HepG2 (cell line): ENCODE measurements at regions not wholly inside any gene's neighbourhood (a gene's known extent, or its start where the extent isn't known, plus 50 kb on each side); places are given as distances from the start of the nearest gene placed in this dataset.
"Not testable (repeated sequence)": the region's sequence is repeated elsewhere in the genome, so short reads cannot be mapped to it uniquely, and the experiment has no call there.

ENCODE experiments used
- ATAC-seq: fragments of 200-7000 bp; cut with Tn5 transposase; 3 replicates; pipeline ENCODE4 v1.9.1; 2020; ENCODE audit warnings: mild to moderate bottlenecking, moderate library complexity
- BruUV-seq: library from RNA; stranded (reverse); fragments of 400-500 nt; replicated peaks from 2 replicates; lab custom pipeline; 2021; lab: Mats Ljungman, UMichigan
- CTCF ChIA-PET: fragments of 300-600 bp; formaldehyde crosslinking; extraction: SDS; loops from one replicate; lab custom pipeline; 2021; ENCODE audit warnings: low total read pairs, inconsistent platforms, low intra/inter-chr PET ratio; lab: Yijun Ruan, JAX
- POLR2A ChIA-PET: fragments of 350-600 bp; sonication (Branson Sonifier 250); formaldehyde crosslinking; loops from one replicate; lab custom pipeline; 2020; ENCODE audit warnings: antibody characterized with exemption, inconsistent platforms; lab: Yijun Ruan, JAX
- DNase-seq: peaks from one replicate; pipeline ENCODE4 v3.0.0-alpha.2; 2015; ENCODE audit warnings: low spot score
- FAIRE-seq: peaks from 3 replicates; lab custom pipeline; 2011; peaks lifted over from hg19 to GRCh38; lab: Jason Lieb, UNC
- H2AFZ ChIP-seq: one replicate; pipeline ENCODE4 v1.6.1; 2011; ENCODE audit warnings: low read length, inconsistent platforms
- H3K27ac ChIP-seq: fragments of 300-600 bp; 3 replicates; pipeline ENCODE4 v1.8.0; 2011; ENCODE audit warnings: mixed run types, mild to moderate bottlenecking, mixed read lengths, low read length, inconsistent platforms; ENCODE audit not compliant: insufficient read depth; ENCODE audit errors: extremely low read length
- H3K27me3 ChIP-seq, 2 experiments: fragments of 200-600 bp in 1 of 2; 2 replicates in 1 of 2; 3 replicates in 1 of 2; pipeline versions ENCODE4 v1.6.0 to v1.8.0; 2011; ENCODE audit warnings: low read length in 2 of 2, mild to moderate bottlenecking in 2 of 2, moderate library complexity in 2 of 2, inconsistent platforms in 1 of 2; ENCODE audit not compliant: insufficient read depth in 2 of 2, control insufficient read depth in 1 of 2
- H3K36me3 ChIP-seq, 2 experiments: fragments of 200-600 bp in 1 of 2; replicated peaks in 1 of 2; 2 replicates in 1 of 2; 3 replicates in 1 of 2; pipeline versions ENCODE4 v1.5.1 to v1.8.0; 2011; ENCODE audit warnings: low read length in 2 of 2, inconsistent platforms in 1 of 2; ENCODE audit not compliant: insufficient read depth in 2 of 2, control insufficient read depth in 1 of 2
- H3K4me1 ChIP-seq: 2 replicates; pipeline ENCODE4 v1.5.1; 2012; ENCODE audit warnings: low read length, inconsistent platforms; ENCODE audit not compliant: insufficient read depth
- H3K4me2 ChIP-seq: 2 replicates; pipeline ENCODE4 v1.6.0; 2011; ENCODE audit warnings: low read depth, low read length, inconsistent platforms
- H3K4me3 ChIP-seq, 3 experiments: fragments of 200-600 bp in 1 of 3; sonication (generic), shearing (Covaris generic) in 1 of 3; replicated peaks in 1 of 3; 2 replicates each; pipeline ENCODE4 v1.5.1; 2011 to 2016; ENCODE audit warnings: low read length in 3 of 3, inconsistent platforms in 2 of 3, low read depth in 2 of 3, mild to moderate bottlenecking in 2 of 3, control low read depth in 1 of 3, mixed read lengths in 1 of 3; ENCODE audit not compliant: insufficient read depth in 1 of 3
- H3K79me2 ChIP-seq: one replicate; pipeline ENCODE4 v1.6.1; 2011; ENCODE audit warnings: low read length, inconsistent platforms; ENCODE audit not compliant: insufficient read depth
- H3K9ac ChIP-seq: 2 replicates; pipeline ENCODE4 v1.6.0; 2011; ENCODE audit warnings: mild to moderate bottlenecking, low read depth, low read length, inconsistent platforms; ENCODE audit not compliant: insufficient read depth
- H3K9me3 ChIP-seq: 2 replicates; pipeline ENCODE4 v1.5.1; 2012; ENCODE audit warnings: mild to moderate bottlenecking, low read length
- H4K20me1 ChIP-seq: 2 replicates; pipeline ENCODE4 v1.6.0; 2011; ENCODE audit warnings: inconsistent platforms, mild to moderate bottlenecking, low read length, moderate library complexity; ENCODE audit not compliant: insufficient read depth
- ARHGAP35 ChIP-seq: sonication (generic); formaldehyde crosslinking; IDR thresholded peaks from 2 replicates; pipeline ENCODE4 v1.9.0; 2022; ENCODE audit warnings: mild to moderate bottlenecking, inconsistent platforms, moderate library complexity, missing genetic modification reagents, borderline replicate concordance
- HMGXB3 ChIP-seq: sonication (generic); formaldehyde crosslinking; IDR thresholded peaks from 2 replicates; pipeline ENCODE4 v1.4.0; 2020; ENCODE audit warnings: missing genetic modification reagents, borderline replicate concordance
- MBNL3 ChIP-seq: fragments of 250-450 bp; sonication (Bioruptor Pico); conservative IDR thresholded peaks from 2 replicates; pipeline ENCODE4 v1.8.0; 2022; ENCODE audit warnings: mild to moderate bottlenecking, inconsistent platforms
- MZF1 ChIP-seq: sonication (generic); formaldehyde crosslinking; IDR thresholded peaks from 2 replicates; pipeline ENCODE4 v1.8.1; 2023; ENCODE audit warnings: mild to moderate bottlenecking, missing genetic modification reagents, borderline replicate concordance
- PCBP1 ChIP-seq: fragments of 200-400 bp; formaldehyde crosslinking; IDR thresholded peaks from 2 replicates; pipeline ENCODE4 v1.6.1; 2017; ENCODE audit warnings: mild to moderate bottlenecking, low read depth, low read length, borderline replicate concordance
- RELA ChIP-seq: sonication (generic); formaldehyde crosslinking; IDR thresholded peaks from 2 replicates; pipeline ENCODE4 v1.4.0; 2020; ENCODE audit warnings: missing genetic modification reagents
- STAT6 ChIP-seq: sonication (generic); formaldehyde crosslinking; IDR thresholded peaks from 2 replicates; pipeline ENCODE4 v1.4.0; 2020; ENCODE audit warnings: missing genetic modification reagents, mild to moderate bottlenecking, borderline replicate concordance
- WIZ ChIP-seq: sonication (generic); formaldehyde crosslinking; IDR thresholded peaks from 2 replicates; pipeline ENCODE4 v1.5.1; 2020; ENCODE audit warnings: mild to moderate bottlenecking, missing genetic modification reagents
- ZBTB1 ChIP-seq: sonication (generic); formaldehyde crosslinking; IDR thresholded peaks from 2 replicates; pipeline ENCODE4 v1.4.0; 2020; ENCODE audit warnings: missing genetic modification reagents, borderline replicate concordance
- ZNF83 ChIP-seq: sonication (generic); formaldehyde crosslinking; IDR thresholded peaks from 2 replicates; pipeline ENCODE4 v1.4.0; 2020; ENCODE audit warnings: missing genetic modification reagents, mild to moderate bottlenecking, borderline replicate concordance
- WGBS: methylation state at CpG from one replicate; pipeline ENCODE4 v1.1.6; 2017; ENCODE audit warnings: low lambda C conversion rate; 5-methylcytosine and 5-hydroxymethylcytosine counted together
- in situ Hi-C: cut with HindIII; loops from 2 replicates; pipeline ENCODE4 v1.10.0; 2017; ENCODE audit warnings: low pct_unique_long_range_greater_than_20kb; ENCODE audit not compliant: extremely low pct_ligation_motif_present
- intact Hi-C: fragments of 100-400 bp; cut with micrococcal nuclease; formaldehyde crosslinking; loops from one replicate; pipeline ENCODE4 v1.10.0; 2022; ENCODE audit not compliant: unreplicated experiment

GRCh38 chr4:26241179-26241578 lies 79.6 kb upstream of the RBPJ start (continued):
- TF ChIP-seq PCBP1, result no peak
- TF ChIP-seq, all 625 proteins: peak for 0

GRCh38 chr4:26242451-26242850 lies 78.4 kb upstream of the RBPJ start:
- H3K4me1 ChIP-seq, result peaks cover 28% of the 10 kb centered on the region
- H2AFZ ChIP-seq, result no peak overlapping the region
- in situ Hi-C loops (no loop called here), intact Hi-C loops (no loop called here)
- H3K36me3 ChIP-seq, result no peaks in the 10 kb centered on the region
- FAIRE-seq (no peak), DNase-seq (no peak), ATAC-seq (no peak)
- H3K9me3 ChIP-seq, result no peaks in the 10 kb centered on the region
- H3K4me2 ChIP-seq, result no peak overlapping the region
- H3K79me2 ChIP-seq, result no peaks in the 10 kb centered on the region
- no peak for TF ChIP-seq MBNL3 (CRISPR knock-in tag)
- no peak for TF ChIP-seq ZNF83
- no peak for TF ChIP-seq ARHGAP35
- no peak for TF ChIP-seq STAT6 (CRISPR knock-in tag)
- TF ChIP-seq WIZ (CRISPR knock-in tag), result no peak
- TF ChIP-seq HMGXB3 (CRISPR knock-in tag), result no peak
- TF ChIP-seq MZF1 (CRISPR knock-in tag), result no peak
- no peak for TF ChIP-seq RELA (CRISPR knock-in tag)
- no peak for TF ChIP-seq ZBTB1 (CRISPR knock-in tag)
- ChIA-PET CTCF (no interaction called here), POLR2A (no interaction called here)
- no peak overlapping the region for H3K9ac ChIP-seq
- H3K27ac ChIP-seq, result no peak overlapping the region
- H4K20me1 ChIP-seq, result no peaks in the 10 kb centered on the region
- H3K27me3 ChIP-seq, result no peaks in the 10 kb centered on the region; a peak in 1 of 5 replicates
- no TSS peak for BruUV-seq
- H3K4me3 ChIP-seq, result no peak overlapping the region

- H3K4me2 ChIP-seq, H3K79me2 ChIP-seq, FAIRE-seq, H2AFZ ChIP-seq, H3K27me3 ChIP-seq, CTCF ChIA-PET, DNase-seq, in situ Hi-C loops, H3K9ac ChIP-seq, H3K9me3 ChIP-seq, H4K20me1 ChIP-seq, BruUV-seq, H3K27ac ChIP-seq, H3K36me3 ChIP-seq, intact Hi-C loops, H3K4me3 ChIP-seq, POLR2A ChIA-PET, ATAC-seq: not testable (repeated sequence)
- 21% methylated on average over 1 of the region's 1 CpG for WGBS
- peaks cover 13% of the 10 kb centered on the region for H3K4me1 ChIP-seq
These were observed 76.7 kb upstream of the RBPJ start for GRCh38 chr4:26244138-26244537.
